HEK293 (cell line): ENCODE measurements at regions not wholly inside any gene's neighbourhood (a gene's known extent, or its start where the extent isn't known, plus 50 kb on each side); places are given as distances from the start of the nearest gene placed in this dataset.

Source experiments
- CTCF ChIA-PET: fragments of 350-600 bp; formaldehyde crosslinking; extraction: SDS; loops from one replicate; lab custom pipeline; 2021; ENCODE audit warnings: antibody characterized with exemption; lab: Yijun Ruan, JAX
- POLR2A ChIA-PET: fragments of 300-600 bp; formaldehyde crosslinking; extraction: SDS; loops from one replicate; lab custom pipeline; 2020; ENCODE audit warnings: antibody characterized with exemption, inconsistent platforms; lab: Yijun Ruan, JAX
- H3K27ac ChIP-seq: fragments of 200-500 bp; sonication (Bioruptor generic); 2 replicates; pipeline ENCODE4 v1.5.1; 2014; ENCODE audit warnings: low read depth, low read length, control low read depth, inconsistent platforms; ENCODE audit errors: extremely low read depth
- H3K36me3 ChIP-seq, 2 experiments: fragments of 200-500 bp in 1 of 2; sonication (Bioruptor generic) in 1 of 2; 1 replicate in 1 of 2; 2 replicates in 1 of 2; pipeline ENCODE4 v1.5.1; 2014 to 2017; ENCODE audit warnings: inconsistent platforms in 2 of 2, low read length in 2 of 2; ENCODE audit not compliant: control insufficient read depth in 2 of 2, insufficient read depth in 1 of 2
- H3K4me1 ChIP-seq: fragments of 200-500 bp; sonication (Bioruptor generic); 2 replicates; pipeline ENCODE4 v1.5.1; 2014; ENCODE audit warnings: mild to moderate bottlenecking, low read length, inconsistent platforms; ENCODE audit not compliant: control insufficient read depth, insufficient read depth
- H3K4me3 ChIP-seq: 2 replicates; pipeline ENCODE4 v1.5.1; 2011; ENCODE audit warnings: low read depth, mild to moderate bottlenecking, control low read depth, low read length, moderate library complexity
- H3K9me3 ChIP-seq: fragments of 200-500 bp; sonication (Bioruptor generic); 2 replicates; pipeline ENCODE4 v1.5.1; 2014; ENCODE audit warnings: low read depth, low read length, inconsistent platforms; ENCODE audit not compliant: control insufficient read depth, insufficient read depth
- ATF2 ChIP-seq: fragments of 450-650 bp; formaldehyde crosslinking; IDR thresholded peaks from 2 replicates; pipeline ENCODE4 v1.5.1; 2016; ENCODE audit warnings: missing biosample characterization, missing genetic modification characterization, low read depth
- BCL11B ChIP-seq: fragments of 450-650 bp; formaldehyde crosslinking; IDR thresholded peaks from 2 replicates; pipeline ENCODE4 v1.5.1; 2016; ENCODE audit warnings: low read depth, missing biosample characterization, missing genetic modification characterization
- CTCF ChIP-seq: fragments of 450-650 bp; formaldehyde crosslinking; IDR thresholded peaks from 2 replicates; pipeline ENCODE4 v1.5.1; 2016; ENCODE audit warnings: missing biosample characterization, missing genetic modification characterization
- ELK4 ChIP-seq: IDR thresholded peaks from 2 replicates; pipeline ENCODE4 v1.6.1; 2011; ENCODE audit warnings: mild to moderate bottlenecking, low read depth, low read length, borderline replicate concordance
- PRDM4 ChIP-seq: fragments of 450-650 bp; formaldehyde crosslinking; IDR thresholded peaks from 2 replicates; pipeline ENCODE4 v1.5.1; 2017; ENCODE audit warnings: missing biosample characterization, missing genetic modification characterization
- SCRT2 ChIP-seq: fragments of 450-650 bp; formaldehyde crosslinking; IDR thresholded peaks from 2 replicates; pipeline ENCODE4 v1.5.1; 2016; ENCODE audit warnings: missing biosample characterization, missing genetic modification characterization
- ZBTB6 ChIP-seq: fragments of 450-650 bp; formaldehyde crosslinking; IDR thresholded peaks from 2 replicates; pipeline ENCODE4 v1.5.1; 2017; ENCODE audit warnings: missing biosample characterization, missing genetic modification characterization
- ZIC2 ChIP-seq: fragments of 450-650 bp; formaldehyde crosslinking; IDR thresholded peaks from 2 replicates; pipeline ENCODE4 v1.5.1; 2016; ENCODE audit warnings: missing biosample characterization, missing genetic modification characterization
- ZNF10 ChIP-seq: fragments of 450-650 bp; formaldehyde crosslinking; IDR thresholded peaks from 2 replicates; pipeline ENCODE4 v1.5.1; 2017; ENCODE audit warnings: missing biosample characterization, missing genetic modification characterization
- ZNF132 ChIP-seq: fragments of 450-650 bp; formaldehyde crosslinking; IDR thresholded peaks from 2 replicates; pipeline ENCODE4 v1.5.1; 2017; ENCODE audit warnings: missing biosample characterization, missing genetic modification characterization, borderline replicate concordance
- ZNF140 ChIP-seq: fragments of 450-650 bp; formaldehyde crosslinking; IDR thresholded peaks from 2 replicates; pipeline ENCODE4 v1.5.1; 2016; ENCODE audit warnings: missing biosample characterization, missing genetic modification characterization
- ZNF148 ChIP-seq: fragments of 450-650 bp; formaldehyde crosslinking; IDR thresholded peaks from 2 replicates; pipeline ENCODE4 v1.5.0; 2017; ENCODE audit warnings: missing biosample characterization, missing genetic modification characterization, borderline replicate concordance
- ZNF354C ChIP-seq: fragments of 450-650 bp; formaldehyde crosslinking; IDR thresholded peaks from 2 replicates; pipeline ENCODE4 v1.5.1; 2016; ENCODE audit warnings: missing biosample characterization, missing genetic modification characterization, low read depth, borderline replicate concordance
- ZNF426 ChIP-seq: fragments of 450-650 bp; formaldehyde crosslinking; IDR thresholded peaks from 2 replicates; pipeline ENCODE4 v1.5.1; 2017; ENCODE audit warnings: missing biosample characterization, missing genetic modification characterization, mild to moderate bottlenecking, inconsistent platforms, moderate library complexity
- ZNF514 ChIP-seq: fragments of 450-650 bp; formaldehyde crosslinking; IDR thresholded peaks from 2 replicates; pipeline ENCODE4 v1.5.1; 2016; ENCODE audit warnings: missing biosample characterization, missing genetic modification characterization
- ZNF664 ChIP-seq: fragments of 450-650 bp; formaldehyde crosslinking; IDR thresholded peaks from 2 replicates; pipeline ENCODE4 v1.5.1; 2016; ENCODE audit warnings: missing biosample characterization, missing genetic modification characterization
- ZNF785 ChIP-seq: fragments of 450-650 bp; formaldehyde crosslinking; IDR thresholded peaks from 2 replicates; pipeline ENCODE4 v1.5.1; 2016; ENCODE audit warnings: missing biosample characterization, missing genetic modification characterization
- ZSCAN23 ChIP-seq: fragments of 450-650 bp; formaldehyde crosslinking; IDR thresholded peaks from 2 replicates; pipeline ENCODE4 v1.5.1; 2016; ENCODE audit warnings: missing biosample characterization, missing genetic modification characterization

GRCh38 chr5:117457656-117458055 is 883.0 kb upstream of the SEMA6A start:
- Histone ChIP-seq H3K9me3 (no peaks in the 10 kb centered on the region), H3K27ac (no peak overlapping the region), H3K4me1 (no peaks in the 10 kb centered on the region), H3K36me3 (no peaks in the 10 kb centered on the region), H3K4me3 (no peak overlapping the region)
- no peak for TF ChIP-seq ZNF140 (tag by site-specific recombination)
- no peak for TF ChIP-seq ZNF354C (tag by site-specific recombination)
- TF ChIP-seq ZNF514 (tag by site-specific recombination) = no peak
- no peak for TF ChIP-seq BCL11B
- TF ChIP-seq SCRT2 (tag by site-specific recombination) = no peak
- TF ChIP-seq ZNF664 (tag by site-specific recombination) = no peak
- TF ChIP-seq ATF2 (tag by site-specific recombination) = no peak
- TF ChIP-seq PRDM4 (tag by site-specific recombination) = no peak
- TF ChIP-seq ZNF785 (tag by site-specific recombination) = no peak
- TF ChIP-seq ZIC2 (tag by site-specific recombination) = no peak
- TF ChIP-seq ELK4 = no peak
- TF ChIP-seq CTCF (tag by site-specific recombination) = no peak
- TF ChIP-seq ZSCAN23 (tag by site-specific recombination) = no peak
- TF ChIP-seq ZNF132 (tag by site-specific recombination) = no peak
- TF ChIP-seq ZNF10 (tag by site-specific recombination) = no peak
- TF ChIP-seq ZNF148 (tag by site-specific recombination) = no peak
- no peak for TF ChIP-seq ZNF426
- TF ChIP-seq ZBTB6 (tag by site-specific recombination) = no peak
- POLR2A ChIA-PET = no interaction called here
- CTCF ChIA-PET = no interaction called here
